AG08395 (cell line): ENCODE measurements at regions not wholly inside any gene's neighbourhood (a gene's known extent, or its start where the extent isn't known, plus 50 kb on each side); places are given as distances from the start of the nearest gene placed in this dataset.

Experiments
- DNase-seq: peaks from one replicate; pipeline ENCODE4 v3.0.0; 2012; ENCODE audit warnings: mixed read lengths, low spot score

DNA sequence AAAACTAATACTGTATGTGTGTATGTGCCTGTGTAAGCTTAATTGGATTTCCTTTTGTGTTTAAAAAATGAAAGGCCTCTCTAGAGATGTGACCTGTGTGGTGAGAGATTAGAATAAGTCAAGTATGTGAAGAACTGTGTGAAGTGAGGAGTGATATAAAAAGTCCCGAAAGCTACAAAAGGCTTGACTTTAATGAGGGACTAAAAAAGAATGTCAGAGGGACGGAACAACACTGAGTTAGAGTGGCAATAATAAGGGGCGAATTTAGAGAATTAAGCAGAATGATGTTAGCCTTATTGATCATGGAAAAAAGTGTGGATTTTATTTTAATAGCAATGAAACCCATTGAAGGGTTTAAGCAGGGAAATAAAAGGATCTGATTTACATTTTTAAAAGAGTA is 1281.2 kb upstream of the ADGRB3 start:
- no peak for DNase-seq

- DNase-seq: no peak
These were observed 1282.4 kb upstream of the ADGRB3 start for GRCh38 chr6:67352717-67353116.

DNA sequence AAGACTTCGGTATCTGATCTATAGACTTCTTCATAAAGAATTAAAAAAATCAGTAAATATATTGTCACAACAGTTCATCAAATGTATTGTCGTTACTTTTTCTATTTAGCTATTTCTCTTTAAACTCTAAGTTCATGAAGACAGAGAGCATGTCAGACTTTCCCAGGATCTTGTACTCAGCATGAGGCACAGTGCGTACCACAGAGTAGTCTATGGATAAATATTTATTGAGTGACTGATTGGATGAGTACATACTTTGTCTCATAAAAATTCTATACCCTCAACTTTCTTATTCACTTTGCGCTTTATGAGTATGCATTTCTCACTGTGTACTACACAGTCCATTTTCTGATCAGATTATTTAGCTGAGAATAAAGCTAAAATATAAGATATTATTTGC is 1284.4 kb upstream of the ADGRB3 start:
- DNase-seq: no peak

- no peak for DNase-seq
These were observed 1289.1 kb upstream of the ADGRB3 start for GRCh38 chr6:67345946-67346345.

DNA sequence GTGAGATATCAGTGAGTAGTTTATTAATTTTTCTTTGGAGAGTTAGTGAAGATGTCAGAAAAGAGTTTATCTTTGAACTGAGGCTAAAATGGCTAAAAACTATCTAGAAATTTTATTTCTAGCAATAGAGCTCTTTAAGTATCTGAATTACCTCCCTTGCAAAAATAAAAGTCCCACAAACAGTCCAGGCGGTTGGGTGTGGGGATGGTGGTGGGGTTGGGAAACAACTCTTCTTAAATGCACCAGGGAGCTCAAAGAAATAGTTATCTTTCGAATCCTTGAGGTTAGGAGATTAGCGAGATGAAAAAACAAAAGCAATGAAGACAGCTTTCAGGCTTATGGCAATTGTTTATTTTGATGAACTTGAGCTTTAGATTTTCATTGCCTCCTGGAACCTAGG is 1299.1 kb upstream of the ADGRB3 start:
- no peak for DNase-seq

- no peak for DNase-seq
These were observed 1303.8 kb upstream of the ADGRB3 start for GRCh38 chr6:67331304-67331703.

- no peak for DNase-seq
These were observed 1306.8 kb upstream of the ADGRB3 start for GRCh38 chr6:67328269-67328668.

GRCh38 chr6:67300430-67301040 is 1334.5 kb upstream of the ADGRB3 start:
- DNase-seq: no peak

DNA sequence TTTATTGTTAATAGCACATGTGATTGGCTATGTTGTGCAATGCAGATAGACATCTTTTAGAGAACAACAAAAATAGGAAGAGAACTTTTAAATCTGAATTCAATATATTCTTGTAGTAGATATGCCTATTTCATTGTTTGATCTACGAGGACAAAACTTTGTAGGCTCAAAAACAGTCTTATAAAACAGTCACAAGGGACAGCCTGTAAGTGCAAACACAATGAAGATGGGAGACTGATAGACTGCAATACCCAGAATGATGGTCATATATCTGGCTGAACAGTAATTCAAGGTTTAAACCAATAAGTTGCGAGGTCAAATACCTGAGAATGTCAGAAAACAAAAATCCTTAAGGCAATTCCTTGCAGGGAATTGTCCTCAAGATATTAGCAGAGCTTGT is 1342.9 kb upstream of the ADGRB3 start:
- no peak for DNase-seq

- DNase-seq: no peak
These were observed 1347.5 kb upstream of the ADGRB3 start for GRCh38 chr6:67287566-67287965.

- DNase-seq: no peak
These were observed 1349.1 kb upstream of the ADGRB3 start for GRCh38 chr6:67285770-67286495.

DNA sequence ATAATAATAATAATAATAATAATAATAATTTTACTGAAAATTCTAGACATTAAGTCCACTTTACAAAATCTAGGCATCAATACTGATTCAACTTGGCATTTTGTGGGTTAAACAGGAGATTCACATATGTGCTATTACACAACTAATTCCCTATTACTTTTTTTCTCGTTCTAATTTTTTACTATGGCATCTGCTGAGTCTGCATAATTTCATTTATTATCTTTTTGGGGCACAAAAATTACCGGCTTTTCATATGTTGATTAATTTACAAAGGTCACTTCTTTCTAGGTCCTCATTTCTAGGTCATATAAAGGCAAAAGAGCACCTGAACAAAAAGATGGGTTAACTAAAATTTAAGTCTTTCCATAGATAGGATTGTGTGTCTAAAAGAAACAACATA is 1357.8 kb upstream of the ADGRB3 start:
- DNase-seq: no peak

DNA sequence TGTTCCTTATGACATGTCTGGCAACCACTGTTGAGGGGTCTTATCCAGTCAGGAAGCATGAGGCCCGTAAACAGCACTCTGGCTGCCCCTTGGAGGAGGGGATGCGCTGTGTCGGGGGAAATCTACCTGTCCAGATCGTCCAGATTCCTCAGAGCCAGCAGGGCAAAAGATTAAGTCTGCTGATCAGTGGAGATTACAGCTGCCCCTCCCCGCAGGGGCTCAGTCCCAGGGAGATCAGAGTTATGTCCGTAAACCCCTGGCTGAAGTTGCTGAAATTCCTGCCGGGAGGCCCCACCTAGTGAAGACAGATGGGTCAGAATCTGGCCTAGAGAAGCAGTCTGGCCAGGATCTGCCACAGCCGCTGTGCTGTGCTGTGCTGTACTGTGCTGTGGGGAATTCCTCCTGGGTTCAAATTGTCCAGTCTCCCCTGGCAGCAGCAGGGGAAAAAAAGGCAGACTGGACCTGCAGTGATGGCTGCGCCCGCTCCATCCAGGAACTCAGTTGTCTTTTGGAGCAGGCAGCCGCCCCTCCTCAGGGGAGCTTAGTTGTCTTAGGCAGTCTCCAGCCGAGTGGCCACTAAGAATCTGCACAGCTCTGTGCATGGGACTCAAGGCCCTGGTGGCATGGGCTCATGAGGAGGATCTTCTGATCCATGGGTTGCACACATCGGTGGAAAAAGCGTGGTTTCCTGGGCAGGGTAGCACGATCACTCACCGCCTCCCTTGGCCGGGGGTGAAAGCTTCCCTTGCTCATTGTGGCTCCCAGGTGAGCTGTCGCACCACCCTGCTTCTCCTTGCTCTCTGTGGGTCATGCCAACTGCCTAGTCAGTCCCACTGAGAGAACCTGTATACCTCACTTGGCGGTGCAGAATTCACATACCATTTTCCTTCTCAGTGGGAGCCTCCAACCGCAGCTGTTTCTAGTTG is 1368.8 kb upstream of the ADGRB3 start:
- no peak for DNase-seq

DNA sequence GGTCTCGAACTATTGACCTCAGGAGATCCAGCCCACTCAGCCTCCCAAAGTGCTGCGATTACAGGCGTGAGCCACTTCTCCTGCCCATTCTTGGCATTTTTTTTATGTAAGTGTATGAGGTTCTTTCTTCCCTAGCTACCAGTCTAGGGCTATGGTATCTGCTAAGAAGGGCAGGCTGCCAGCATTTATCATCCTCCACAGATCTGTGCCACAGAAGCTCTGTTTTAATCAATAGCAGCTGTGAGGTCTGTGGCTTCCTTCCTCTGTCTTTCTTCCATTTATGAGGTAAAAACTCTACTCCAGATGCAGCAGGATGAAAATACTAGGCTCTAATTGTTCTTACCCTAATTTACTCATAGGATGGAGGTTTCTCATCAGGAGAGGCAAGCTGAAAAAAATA is 1382.4 kb upstream of the ADGRB3 start:
- no peak for DNase-seq

GRCh38 chr6:67248077-67248476 is 1387.0 kb upstream of the ADGRB3 start:
- DNase-seq: no peak

GRCh38 chr6:67244037-67244436 is 1391.0 kb upstream of the ADGRB3 start:
- DNase-seq: no peak

DNA sequence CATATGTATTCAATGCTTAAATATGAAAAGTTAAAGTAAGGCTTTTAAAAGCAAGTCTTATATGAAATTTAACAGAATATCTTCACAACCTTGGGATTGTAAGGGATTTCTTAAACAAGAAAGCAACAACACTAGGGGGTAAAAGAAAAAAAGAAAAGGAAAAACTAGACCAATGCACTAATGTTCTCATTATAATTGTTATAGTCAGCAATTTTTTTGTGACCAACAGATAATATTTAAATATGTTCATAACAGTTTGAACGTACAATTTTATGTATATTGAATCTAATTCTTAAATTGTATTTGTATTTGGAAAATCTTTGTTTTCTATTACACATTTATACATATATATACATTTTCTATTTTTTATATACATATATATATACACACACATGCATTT is 1397.8 kb upstream of the ADGRB3 start:
- no peak for DNase-seq

GRCh38 chr6:67231092-67231491 is 1404.0 kb upstream of the ADGRB3 start:
- DNase-seq: no peak

DNA sequence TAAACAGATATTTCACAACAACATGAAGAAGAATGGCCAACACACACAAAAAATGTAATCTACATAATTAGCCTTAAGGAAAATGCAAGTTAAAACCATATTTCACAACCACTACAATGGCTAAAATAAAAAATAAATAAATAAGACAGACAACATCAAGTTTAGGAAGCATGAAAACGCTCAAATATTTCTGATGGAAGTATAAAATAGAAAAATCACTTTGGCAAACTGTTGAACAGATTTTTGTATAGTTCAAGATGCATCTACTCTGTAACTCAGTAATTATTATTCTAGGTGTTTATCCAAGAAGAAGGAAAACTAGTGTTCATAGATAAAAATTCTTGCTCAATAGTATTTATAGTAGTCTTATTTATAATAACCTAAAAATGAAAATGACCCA is 1410.1 kb upstream of the ADGRB3 start:
- DNase-seq: no peak

GRCh38 chr6:67221226-67221625 is 1413.9 kb upstream of the ADGRB3 start:
- DNase-seq: no peak

GRCh38 chr6:67219346-67219745 is 1415.7 kb upstream of the ADGRB3 start:
- DNase-seq: no peak

- DNase-seq: no peak
These were observed 1422.5 kb upstream of the ADGRB3 start for GRCh38 chr6:67212584-67212983.

DNA sequence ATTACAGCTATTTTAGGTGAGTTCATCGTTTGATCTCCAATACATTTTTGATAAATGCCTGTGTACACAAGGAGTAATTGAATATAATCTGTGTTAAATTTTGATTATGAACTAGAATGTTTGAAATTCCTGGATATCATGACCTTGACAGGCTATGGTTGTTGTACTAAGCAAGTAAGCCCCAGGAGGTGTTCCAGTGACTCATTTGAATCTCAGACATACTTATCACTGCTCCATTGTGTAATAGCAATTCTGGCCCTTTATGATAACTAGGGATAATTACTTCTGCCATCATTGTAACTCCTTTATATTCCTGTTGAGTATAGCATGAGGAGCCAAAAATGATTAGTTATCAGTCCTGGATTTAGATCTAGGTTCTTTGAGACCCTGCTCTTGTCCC is 1424.6 kb upstream of the ADGRB3 start:
- DNase-seq: no peak
